H9 (cell line): ENCODE measurements at regions not wholly inside any gene's neighbourhood (a gene's known extent, or its start where the extent isn't known, plus 50 kb on each side); places are given as distances from the start of the nearest gene placed in this dataset.

ENCODE experiments used
- DNase-seq: peaks from one replicate; pipeline ENCODE4 v3.0.0-alpha.2; 2017
- H2AFZ ChIP-seq: one replicate; pipeline ENCODE4 v1.6.1; 2013; ENCODE audit warnings: mild to moderate bottlenecking, low read length, control low read depth, moderate library complexity
- H2AK5ac ChIP-seq: 2 replicates; pipeline ENCODE4 v1.6.1; 2013; ENCODE audit warnings: low read length, control low read depth, mixed read lengths; ENCODE audit not compliant: insufficient read length
- H2BK120ac ChIP-seq: one replicate; pipeline ENCODE4 v1.6.1; 2013; ENCODE audit warnings: low read depth, mild to moderate bottlenecking, low read length, control low read depth, inconsistent platforms; ENCODE audit not compliant: poor library complexity, severe bottlenecking
- H2BK12ac ChIP-seq: 2 replicates; pipeline ENCODE4 v1.6.1; 2013; ENCODE audit warnings: low read length, control low read depth, mixed read lengths, low read depth; ENCODE audit not compliant: insufficient read length
- H2BK15ac ChIP-seq: 2 replicates; pipeline ENCODE4 v1.6.1; 2013; ENCODE audit warnings: low read depth, low read length, control low read depth
- H2BK20ac ChIP-seq: one replicate; pipeline ENCODE4 v1.6.1; 2013; ENCODE audit warnings: low read depth, mild to moderate bottlenecking, low read length, control low read depth, inconsistent platforms; ENCODE audit not compliant: poor library complexity, severe bottlenecking
- H2BK5ac ChIP-seq: 2 replicates; pipeline ENCODE4 v1.6.1; 2013; ENCODE audit warnings: low read length, control low read depth, mixed read lengths; ENCODE audit not compliant: insufficient read length
- H3K14ac ChIP-seq: 2 replicates; pipeline ENCODE4 v1.6.1; 2013; ENCODE audit warnings: low read length, control low read depth; ENCODE audit not compliant: insufficient read depth
- H3K18ac ChIP-seq: 2 replicates; pipeline ENCODE4 v1.6.1; 2013; ENCODE audit warnings: low read depth, mild to moderate bottlenecking, mixed read lengths, low read length, control low read depth; ENCODE audit not compliant: insufficient read length
- H3K23ac ChIP-seq: 2 replicates; pipeline ENCODE4 v1.6.1; 2013; ENCODE audit warnings: low read length, control low read depth, mixed read lengths, low read depth; ENCODE audit not compliant: insufficient read length
- H3K23me2 ChIP-seq: 2 replicates; pipeline ENCODE4 v1.6.1; 2013; ENCODE audit warnings: low read depth, mild to moderate bottlenecking, mixed read lengths, low read length, control low read depth; ENCODE audit not compliant: insufficient read length, poor library complexity, severe bottlenecking
- H3K27ac ChIP-seq: 2 replicates; pipeline ENCODE4 v1.5.1; 2013; ENCODE audit warnings: low read length, control low read depth, mixed read lengths, low read depth; ENCODE audit not compliant: insufficient read length
- H3K27me3 ChIP-seq: 2 replicates; pipeline ENCODE4 v1.6.1; 2013; ENCODE audit warnings: low read length, control low read depth, inconsistent platforms; ENCODE audit not compliant: insufficient read depth
- H3K4ac ChIP-seq: 2 replicates; pipeline ENCODE4 v1.6.1; 2013; ENCODE audit warnings: low read depth, mild to moderate bottlenecking, control low read depth, inconsistent platforms, low read length, moderate library complexity
- H3K4me1 ChIP-seq: 2 replicates; pipeline ENCODE4 v1.6.1; 2013; ENCODE audit warnings: low read length, control low read depth, inconsistent platforms; ENCODE audit not compliant: insufficient read depth
- H3K4me2 ChIP-seq: 2 replicates; pipeline ENCODE4 v1.6.1; 2013; ENCODE audit warnings: low read length, control low read depth, mixed read lengths; ENCODE audit not compliant: insufficient read length, insufficient read depth
- H3K56ac ChIP-seq: 2 replicates; pipeline ENCODE4 v1.6.1; 2013; ENCODE audit warnings: low read depth, mild to moderate bottlenecking, mixed read lengths, low read length, control low read depth; ENCODE audit not compliant: insufficient read length
- H3K79me1 ChIP-seq: 2 replicates; pipeline ENCODE4 v1.6.1; 2013; ENCODE audit warnings: low read depth, mild to moderate bottlenecking, moderate library complexity, low read length, control low read depth, inconsistent platforms; ENCODE audit not compliant: insufficient read depth, poor library complexity, severe bottlenecking
- H3K79me2 ChIP-seq: 2 replicates; pipeline ENCODE4 v1.6.1; 2013; ENCODE audit warnings: low read length, control low read depth, inconsistent platforms; ENCODE audit not compliant: insufficient read depth
- H3K9ac ChIP-seq: 2 replicates; pipeline ENCODE4 v1.6.1; 2013; ENCODE audit warnings: low read length, control low read depth, mixed read lengths; ENCODE audit not compliant: insufficient read length; ENCODE audit errors: extremely low read depth
- H3K9me3 ChIP-seq: one replicate; pipeline ENCODE4 v1.6.1; 2013; ENCODE audit warnings: low read depth, low read length, inconsistent platforms; ENCODE audit not compliant: control insufficient read depth
- H3T11ph ChIP-seq: one replicate; pipeline ENCODE4 v1.6.1; 2013; ENCODE audit warnings: mild to moderate bottlenecking, low read length, control low read depth, inconsistent platforms
- H4K20me1 ChIP-seq: one replicate; pipeline ENCODE4 v1.6.1; 2013; ENCODE audit not compliant: control insufficient read depth, insufficient read length, insufficient read depth
- H4K5ac ChIP-seq: 2 replicates; pipeline ENCODE4 v1.6.1; 2013; ENCODE audit warnings: low read depth, mild to moderate bottlenecking, mixed read lengths, low read length, control low read depth; ENCODE audit not compliant: insufficient read length
- H4K8ac ChIP-seq: replicated peaks from 2 replicates; pipeline ENCODE4 v1.6.1; 2013; ENCODE audit warnings: low read length, control low read depth, mixed read lengths, low read depth; ENCODE audit not compliant: insufficient read length
- H4K91ac ChIP-seq: 2 replicates; pipeline ENCODE4 v1.6.1; 2013; ENCODE audit warnings: low read depth, mild to moderate bottlenecking, moderate library complexity, mixed read lengths, low read length, control low read depth; ENCODE audit not compliant: insufficient read length
- H3K27ac Mint-ChIP-seq, 3 experiments: 2 replicates in 2 of 3; 3 replicates in 1 of 3; pipeline ENCODE4 v1.8.0; 2020 to 2021; ENCODE audit warnings: mixed read lengths in 3 of 3, mild to moderate bottlenecking in 1 of 3, moderate library complexity in 1 of 3
- H3K27me3 Mint-ChIP-seq: 2 replicates; pipeline ENCODE4 v1.8.0; 2021; ENCODE audit warnings: low read depth, mild to moderate bottlenecking, moderate library complexity, mixed read lengths
- H3K36me3 Mint-ChIP-seq, 3 experiments: 2 replicates in 2 of 3; 3 replicates in 1 of 3; pipeline ENCODE4 v1.8.0; 2020 to 2021; ENCODE audit warnings: low read depth in 3 of 3, mixed read lengths in 3 of 3; ENCODE audit not compliant: insufficient read depth in 1 of 3
- H3K4me1 Mint-ChIP-seq, 2 experiments: 2 replicates each; pipeline ENCODE4 v1.8.0; 2020; ENCODE audit warnings: mixed read lengths in 2 of 2
- H3K4me3 Mint-ChIP-seq, 2 experiments: 2 replicates in 1 of 2; 3 replicates in 1 of 2; pipeline ENCODE4 v1.8.0; 2020 to 2021; ENCODE audit warnings: mild to moderate bottlenecking in 2 of 2, mixed read lengths in 2 of 2, moderate library complexity in 1 of 2
- H3K9me3 Mint-ChIP-seq, 2 experiments: 2 replicates in 1 of 2; 3 replicates in 1 of 2; pipeline ENCODE4 v1.8.0; 2020; ENCODE audit warnings: mild to moderate bottlenecking in 2 of 2, mixed read lengths in 2 of 2, moderate library complexity in 1 of 2
- CTCF ChIP-seq: fragments of 200-600 bp; sonication (generic); conservative IDR thresholded peaks from 3 replicates; pipeline ENCODE4 v1.8.0; 2021; ENCODE audit warnings: antibody characterized with exemption, mild to moderate bottlenecking
- WGBS: extraction: QIAGEN DNeasy Blood & Tissue Kit; methylation state at CpG from one replicate; pipeline ENCODE4 v1.1.7; 2013; ENCODE audit warnings: missing lambda C conversion rate, low lambda C conversion rate, mixed read lengths; ENCODE audit not compliant: insufficient read length; ENCODE audit errors: extremely low coverage; 5-methylcytosine and 5-hydroxymethylcytosine counted together

GRCh38 chr4:101730291-101731117 lies 60.0 kb upstream of the BANK1 start:
- Histone ChIP-seq H3K9ac (no peak overlapping the region), H3T11ph (no peak overlapping the region), H3K18ac (no peak overlapping the region), H3K23me2 (no peaks in the 10 kb centered on the region), H4K20me1 (no peaks in the 10 kb centered on the region), H3K9me3 (no peaks in the 10 kb centered on the region), H3K27me3 (no peaks in the 10 kb centered on the region), H3K56ac (no peak overlapping the region), H3K4ac (no peak overlapping the region), H3K14ac (no peak overlapping the region), H3K23ac (no peak overlapping the region), H4K91ac (no peak overlapping the region), H2BK120ac (no peak overlapping the region), H3K79me2 (no peaks in the 10 kb centered on the region), H4K8ac (no peak overlapping the region), H3K79me1 (no peaks in the 10 kb centered on the region), H4K5ac (no peak overlapping the region), H3K4me1 (no peaks in the 10 kb centered on the region), H2AFZ (no peak overlapping the region), H2AK5ac (no peak overlapping the region), H2BK5ac (no peak overlapping the region), H3K4me2 (no peak overlapping the region), H3K27ac (no peak overlapping the region), H2BK15ac (no peak overlapping the region), H2BK20ac (no peak overlapping the region), H2BK12ac (no peak overlapping the region)
- H3K9me3 Mint-ChIP-seq: no peaks in the 10 kb centered on the region
- no peaks in the 10 kb centered on the region for H3K4me1 Mint-ChIP-seq
- H3K27me3 Mint-ChIP-seq: no peaks in the 10 kb centered on the region
- peak; percentile 78 for TF ChIP-seq CTCF
- no peak overlapping the region for H3K27ac Mint-ChIP-seq
- H3K36me3 Mint-ChIP-seq: no peaks in the 10 kb centered on the region
- no CpG with 5 or more reads among the region's 4 CpGs for WGBS
- H3K4me3 Mint-ChIP-seq: no peak overlapping the region
- peak; percentile 69 for DNase-seq
